Osteocyte (in vitro differentiated cells): ENCODE measurements at regions not wholly inside any gene's neighbourhood (a gene's known extent, or its start where the extent isn't known, plus 50 kb on each side); places are given as distances from the start of the nearest gene placed in this dataset.
A peak's percentile ranks its signal among the peaks of the same experiment; 100 is the strongest.

Experiments
- DNase-seq: peaks from one replicate; pipeline ENCODE4 v3.0.0; 2021; ENCODE audit warnings: mixed read lengths; ENCODE audit not compliant: unreplicated experiment; ENCODE audit errors: extremely low spot score
- H3K27ac Mint-ChIP-seq: one replicate; pipeline ENCODE4 v1.8.0; 2021; ENCODE audit warnings: mild to moderate bottlenecking, mixed read lengths; ENCODE audit not compliant: unreplicated experiment
- H3K27me3 Mint-ChIP-seq: one replicate; pipeline ENCODE4 v1.8.0; 2021; ENCODE audit warnings: mixed read lengths; ENCODE audit not compliant: unreplicated experiment
- H3K36me3 Mint-ChIP-seq: one replicate; pipeline ENCODE4 v1.8.0; 2021; ENCODE audit warnings: mixed read lengths; ENCODE audit not compliant: unreplicated experiment
- H3K4me1 Mint-ChIP-seq: one replicate; pipeline ENCODE4 v1.8.0; 2021; ENCODE audit warnings: mixed read lengths; ENCODE audit not compliant: unreplicated experiment
- H3K4me3 Mint-ChIP-seq: one replicate; pipeline ENCODE4 v1.8.0; 2021; ENCODE audit warnings: mild to moderate bottlenecking, moderate library complexity, mixed read lengths; ENCODE audit not compliant: unreplicated experiment
- H3K9me3 Mint-ChIP-seq: one replicate; pipeline ENCODE4 v1.8.0; 2021; ENCODE audit warnings: mixed read lengths; ENCODE audit not compliant: unreplicated experiment
- CTCF ChIP-seq: fragments of 200-600 bp; sonication (generic); IDR thresholded peaks from 2 replicates; pipeline ENCODE4 v1.5.0; 2021; ENCODE audit warnings: antibody characterized with exemption, mild to moderate bottlenecking, moderate library complexity

DNA sequence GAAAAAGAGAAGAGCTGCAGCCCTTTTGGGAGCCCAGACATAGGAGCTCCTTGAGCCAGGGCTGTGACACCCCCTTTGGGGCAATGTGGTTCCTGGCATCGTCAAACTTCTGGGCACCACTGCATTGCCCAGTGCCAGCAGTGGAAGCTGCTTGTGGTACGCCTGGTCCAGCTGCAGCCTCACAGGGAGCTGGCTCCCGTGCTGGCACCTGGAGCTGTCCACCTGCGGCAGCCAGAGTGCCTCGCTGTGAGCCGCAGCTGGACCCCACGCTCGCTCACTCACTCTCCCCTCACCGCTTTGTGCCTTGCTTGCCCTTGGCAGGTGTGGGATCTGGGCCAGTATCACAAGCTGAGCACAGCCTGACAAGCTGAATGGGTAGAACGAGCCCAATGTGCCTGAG lies 1150.8 kb upstream of the CDH6 start:
- DNase-seq: no peak

DNA sequence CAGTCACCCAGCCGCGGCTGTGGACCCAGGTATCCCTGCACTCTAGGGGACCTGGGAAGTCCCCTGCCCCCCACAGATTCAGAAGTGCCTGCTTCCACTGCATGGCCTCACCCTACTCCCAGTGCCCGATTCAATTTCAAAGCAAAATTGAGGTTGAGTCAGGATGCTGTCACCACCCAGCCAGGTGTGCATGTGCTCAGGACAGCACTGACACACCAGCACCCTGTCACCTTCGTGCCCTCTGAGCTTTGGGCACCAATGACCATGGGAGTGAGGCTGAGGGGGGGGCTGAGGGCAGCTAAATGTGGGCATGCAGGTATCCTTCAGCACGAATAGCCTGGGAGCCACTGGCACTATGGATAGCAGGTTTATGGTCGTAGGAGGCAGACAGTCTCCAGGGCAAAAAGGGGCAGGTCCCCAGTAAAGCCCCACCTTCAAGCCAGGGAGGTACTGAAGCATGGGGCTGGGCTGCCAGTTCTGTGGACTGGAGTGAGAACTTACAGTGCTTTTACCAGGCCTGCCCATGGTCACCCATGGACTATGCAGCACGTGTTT lies 1151.6 kb upstream of the CDH6 start:
- peaks cover 4% of the 10 kb centered on the region for H3K9me3 Mint-ChIP-seq
- no peaks in the 10 kb centered on the region for H3K27me3 Mint-ChIP-seq
- no peak for DNase-seq
- no peak for TF ChIP-seq CTCF
- H3K4me1 Mint-ChIP-seq: peaks cover 55% of the 10 kb centered on the region
- no peak overlapping the region for H3K4me3 Mint-ChIP-seq
- peaks cover 11% of the 10 kb centered on the region for H3K36me3 Mint-ChIP-seq
- H3K27ac Mint-ChIP-seq: peak overlapping the region; percentile 59

More for the DNA sequence above, 1150.8 kb upstream of the CDH6 start:
- no peaks in the 10 kb centered on the region for H3K27me3 Mint-ChIP-seq
- peaks cover 8% of the 10 kb centered on the region for H3K9me3 Mint-ChIP-seq
- no peak overlapping the region for H3K4me3 Mint-ChIP-seq
- no peak for TF ChIP-seq CTCF
- H3K36me3 Mint-ChIP-seq: peaks cover 14% of the 10 kb centered on the region
- H3K4me1 Mint-ChIP-seq: peaks cover 61% of the 10 kb centered on the region
- peak overlapping the region; percentile 35 for H3K27ac Mint-ChIP-seq

DNA sequence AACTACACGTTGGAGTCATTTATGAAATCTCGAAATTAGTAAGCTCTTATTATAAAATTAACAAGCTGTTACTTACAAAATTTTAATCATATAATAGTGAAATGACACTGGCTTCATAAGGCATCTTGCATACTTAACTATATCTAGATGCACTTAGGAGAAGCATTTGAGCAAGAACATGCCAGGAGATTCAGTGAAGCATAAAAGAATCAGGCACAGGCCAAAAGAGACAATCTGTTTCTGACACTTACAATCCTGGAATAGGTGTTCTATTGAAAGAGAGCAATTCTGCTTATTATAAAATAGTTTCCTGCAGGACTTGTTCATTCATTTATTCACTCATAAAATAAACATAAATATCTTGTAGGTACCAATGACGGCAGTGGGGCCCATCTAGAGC lies 1152.2 kb upstream of the CDH6 start:
- Mint-ChIP-seq H3K4me1 (peaks cover 49% of the 10 kb centered on the region), H3K4me3 (no peak overlapping the region), H3K27me3 (no peaks in the 10 kb centered on the region), H3K27ac (peak overlapping the region; percentile 59), H3K36me3 (peaks cover 11% of the 10 kb centered on the region), H3K9me3 (peaks cover 4% of the 10 kb centered on the region)
- TF ChIP-seq CTCF: no peak
- no peak for DNase-seq

DNA sequence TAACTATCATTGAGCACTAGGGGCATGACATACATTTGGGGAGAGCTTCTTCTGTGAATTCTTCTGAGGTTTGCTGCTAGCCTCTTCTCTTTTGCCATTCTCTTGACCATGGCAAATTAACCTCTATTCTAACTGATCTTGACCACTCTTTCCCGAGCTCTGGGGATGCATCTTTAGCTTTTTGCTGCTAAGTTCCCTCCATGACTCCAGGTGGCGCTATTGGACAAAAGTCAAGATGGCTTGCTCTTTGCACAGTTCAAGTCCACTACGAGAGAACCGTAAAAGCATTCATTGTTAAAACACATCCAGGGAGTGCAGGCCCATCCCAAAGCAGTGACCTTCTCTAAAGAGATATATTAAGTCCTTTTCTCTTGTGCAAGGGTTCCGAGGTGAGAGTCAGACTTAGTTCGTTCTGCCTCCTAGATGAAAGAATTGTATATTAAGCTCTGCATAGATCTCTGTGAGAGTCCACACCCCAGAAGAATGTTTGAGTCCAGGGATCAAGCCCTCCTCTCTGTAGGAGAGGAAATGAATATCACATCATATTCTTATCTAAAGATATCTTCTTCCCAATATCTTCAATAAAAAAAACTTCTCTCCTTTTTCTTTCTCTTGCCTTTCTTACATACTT lies 1152.9 kb upstream of the CDH6 start:
- TF ChIP-seq CTCF: peak; percentile 93
- H3K4me3 Mint-ChIP-seq: no peak overlapping the region
- H3K9me3 Mint-ChIP-seq: peaks cover 11% of the 10 kb centered on the region
- peaks cover 42% of the 10 kb centered on the region for H3K4me1 Mint-ChIP-seq
- no peaks in the 10 kb centered on the region for H3K27me3 Mint-ChIP-seq
- no peak for DNase-seq
- H3K36me3 Mint-ChIP-seq: peaks cover 6% of the 10 kb centered on the region
- peak overlapping the region; percentile 78 for H3K27ac Mint-ChIP-seq

- Mint-ChIP-seq H3K27me3 (no peaks in the 10 kb centered on the region), H3K4me3 (no peak overlapping the region)
- no peak for TF ChIP-seq CTCF
Measured at GRCh38 chr5:30039379-30039778, 1154.1 kb upstream of the CDH6 start.

More at GRCh38 chr5:30039379-30039778, 1154.1 kb upstream of the CDH6 start:
- no peak for DNase-seq
- H3K27ac Mint-ChIP-seq: no peak overlapping the region
- peaks cover 10% of the 10 kb centered on the region for H3K9me3 Mint-ChIP-seq
- peaks cover 38% of the 10 kb centered on the region for H3K4me1 Mint-ChIP-seq
- H3K36me3 Mint-ChIP-seq: peaks cover 2% of the 10 kb centered on the region
